HL-60 (cell line): ENCODE measurements at regions not wholly inside any gene's neighbourhood (a gene's known extent, or its start where the extent isn't known, plus 50 kb on each side); places are given as distances from the start of the nearest gene placed in this dataset.

Source experiments
- GABPA ChIP-seq: IDR thresholded peaks from 2 replicates; pipeline ENCODE4 v1.6.1; 2012; ENCODE audit warnings: low read depth
- POLR2AphosphoS5 ChIP-seq: IDR thresholded peaks from 2 replicates; pipeline ENCODE4 v1.6.1; 2012; ENCODE audit warnings: low read depth
- REST ChIP-seq: IDR thresholded peaks from 2 replicates; pipeline ENCODE4 v1.6.1; 2012; ENCODE audit warnings: low read depth; ENCODE audit not compliant: insufficient replicate concordance
- SPI1 ChIP-seq: IDR thresholded peaks from 2 replicates; pipeline ENCODE4 v1.6.1; 2012; ENCODE audit warnings: low read depth, mild to moderate bottlenecking, borderline replicate concordance
- TF ChIP-seq, protein P1 (sequence below): IDR thresholded peaks from one replicate; pipeline ENCODE4 v1.5.1; 2011; ENCODE audit warnings: low read length, control low read depth, inconsistent platforms; ENCODE audit not compliant: insufficient read depth

GRCh38 chr9:6144947-6145346, 70.7 kb upstream of the IL33 start:
- TF ChIP-seq, protein P1, sequence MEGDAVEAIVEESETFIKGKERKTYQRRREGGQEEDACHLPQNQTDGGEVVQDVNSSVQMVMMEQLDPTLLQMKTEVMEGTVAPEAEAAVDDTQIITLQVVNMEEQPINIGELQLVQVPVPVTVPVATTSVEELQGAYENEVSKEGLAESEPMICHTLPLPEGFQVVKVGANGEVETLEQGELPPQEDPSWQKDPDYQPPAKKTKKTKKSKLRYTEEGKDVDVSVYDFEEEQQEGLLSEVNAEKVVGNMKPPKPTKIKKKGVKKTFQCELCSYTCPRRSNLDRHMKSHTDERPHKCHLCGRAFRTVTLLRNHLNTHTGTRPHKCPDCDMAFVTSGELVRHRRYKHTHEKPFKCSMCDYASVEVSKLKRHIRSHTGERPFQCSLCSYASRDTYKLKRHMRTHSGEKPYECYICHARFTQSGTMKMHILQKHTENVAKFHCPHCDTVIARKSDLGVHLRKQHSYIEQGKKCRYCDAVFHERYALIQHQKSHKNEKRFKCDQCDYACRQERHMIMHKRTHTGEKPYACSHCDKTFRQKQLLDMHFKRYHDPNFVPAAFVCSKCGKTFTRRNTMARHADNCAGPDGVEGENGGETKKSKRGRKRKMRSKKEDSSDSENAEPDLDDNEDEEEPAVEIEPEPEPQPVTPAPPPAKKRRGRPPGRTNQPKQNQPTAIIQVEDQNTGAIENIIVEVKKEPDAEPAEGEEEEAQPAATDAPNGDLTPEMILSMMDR, result no peak
- no peak for TF ChIP-seq GABPA
- TF ChIP-seq POLR2AphosphoS5, result no peak
- no peak for TF ChIP-seq REST
- TF ChIP-seq SPI1, result no peak
